Stomach (tissue), 8 donors: ENCODE measurements at regions not wholly inside any gene's neighbourhood (a gene's known extent, or its start where the extent isn't known, plus 50 kb on each side); places are given as distances from the start of the nearest gene placed in this dataset.

Experiments
- DNase-seq, 2 donors: peaks; one replicate each; pipeline versions ENCODE4 v3.0.0 to v3.0.0-alpha.2; 2013 to 2019
- H3K27ac ChIP-seq, 5 donors: fragments of 200-600 bp in 4 of 5; sonication (generic) in 4 of 5; one replicate each; pipeline ENCODE4 v1.5.1; 2013 to 2019; ENCODE audit warnings: mild to moderate bottlenecking in 1 of 5, moderate library complexity in 1 of 5
- H3K27me3 ChIP-seq, 3 donors: fragments of 200-600 bp; sonication (generic); one replicate each; pipeline ENCODE4 v1.5.1; 2017 to 2019; ENCODE audit warnings: mixed run types in 1 of 3
- H3K36me3 ChIP-seq, 4 donors: fragments of 200-600 bp; sonication (generic); 1 replicate in 3 of 4; 2 replicates in 1 of 4; pipeline ENCODE4 v1.5.1; 2016 to 2019
- H3K4me1 ChIP-seq, 4 donors: fragments of 200-600 bp; sonication (generic); one replicate each; pipeline ENCODE4 v1.5.1; 2016 to 2019
- H3K4me3 ChIP-seq, 4 donors: fragments of 200-600 bp; sonication (generic) in 3 of 4; one replicate each; pipeline ENCODE4 v1.5.1; 2016 to 2019; ENCODE audit warnings: mild to moderate bottlenecking in 1 of 4
- H3K9me3 ChIP-seq, 4 donors: fragments of 200-600 bp; sonication (generic); one replicate each; pipeline ENCODE4 v1.5.1; 2016 to 2019
- EP300 ChIP-seq: sonication (generic); formaldehyde crosslinking; IDR thresholded peaks from one replicate; pipeline ENCODE4 v1.6.1; 2017; ENCODE audit warnings: antibody characterized with exemption
- POLR2A ChIP-seq, 4 donors: fragments of 450-650 bp; IDR thresholded peaks; one replicate each; pipeline ENCODE4 v1.6.1; 2016; ENCODE audit warnings: antibody characterized with exemption in 4 of 4, control low read depth in 2 of 4, mild to moderate bottlenecking in 1 of 4, moderate library complexity in 1 of 4
- POLR2AphosphoS5 ChIP-seq, 3 donors: sonication (generic); formaldehyde crosslinking; IDR thresholded peaks; one replicate each; pipeline ENCODE4 v1.6.1; 2016; ENCODE audit warnings: antibody characterized with exemption in 3 of 3
- WGBS, 5 donors: extraction: QIAGEN DNeasy Blood & Tissue Kit in 3 of 5; methylation state at CpG; one replicate each; pipeline versions ENCODE4 v1.1.5 to v1.1.7; 2013 to 2018; 5-methylcytosine and 5-hydroxymethylcytosine counted together
- intact Hi-C: fragments of 100-400 bp; cut with DNase I; formaldehyde crosslinking; loops from one replicate; pipeline ENCODE4 v1.15.1; 2023; ENCODE audit warnings: low total_unique reads
- TF ChIP-seq, protein P1 (sequence below), 7 experiments: fragments of 450-650 bp in 4 of 7; fragments of 200-600 bp in 3 of 7; sonication (generic) in 3 of 7; IDR thresholded peaks; one replicate each; pipeline ENCODE4 v1.5.1; 2016 to 2019; ENCODE audit warnings: antibody characterized with exemption in 7 of 7, control low read depth in 2 of 7, mild to moderate bottlenecking in 1 of 7
- donor health status: healthy with polysubstance abuse.
- donor health status: Bipolar disorder and iron deficiency.
- donor health status: healthy.

DNA sequence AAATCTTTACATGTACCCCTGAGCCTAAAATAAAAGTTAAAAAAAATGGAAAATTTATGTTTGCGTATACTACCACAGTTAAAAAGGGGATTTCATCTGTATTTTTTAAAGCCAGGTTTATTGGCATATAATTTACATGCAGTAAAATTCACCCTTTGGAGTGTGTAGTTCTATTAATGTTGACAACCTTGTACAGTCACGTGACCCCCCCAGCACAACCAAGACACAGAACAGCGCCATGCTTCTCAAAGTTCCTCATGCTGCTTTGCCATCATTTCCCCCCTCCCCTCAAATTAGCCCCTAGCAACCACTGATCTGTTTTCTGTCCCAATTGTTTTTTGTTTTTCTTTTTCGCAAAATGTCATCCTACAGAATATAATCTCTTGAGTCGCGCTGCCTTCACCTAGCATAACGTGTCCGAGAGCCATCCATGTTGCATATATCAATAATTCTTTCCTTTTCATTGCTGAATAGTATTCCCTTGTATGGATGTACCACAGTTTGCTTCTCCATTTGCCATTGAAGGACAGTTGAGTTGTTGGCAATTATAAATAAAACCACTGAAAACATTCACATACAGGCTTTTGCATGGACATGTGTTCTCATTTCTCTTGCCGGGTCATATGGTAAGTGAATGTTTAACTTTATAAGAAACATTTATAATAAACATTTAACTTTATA is 105.3 kb downstream of the LHX2 start:
- no peaks in the 10 kb centered on the region for H3K4me1 ChIP-seq
- H3K36me3 ChIP-seq, result no peaks in the 10 kb centered on the region
- no peak overlapping the region for H3K4me3 ChIP-seq
- peaks cover 0 to 23% (median 12%) of the 10 kb centered on the region in 4 donors for H3K9me3 ChIP-seq
- TF ChIP-seq, protein P1, sequence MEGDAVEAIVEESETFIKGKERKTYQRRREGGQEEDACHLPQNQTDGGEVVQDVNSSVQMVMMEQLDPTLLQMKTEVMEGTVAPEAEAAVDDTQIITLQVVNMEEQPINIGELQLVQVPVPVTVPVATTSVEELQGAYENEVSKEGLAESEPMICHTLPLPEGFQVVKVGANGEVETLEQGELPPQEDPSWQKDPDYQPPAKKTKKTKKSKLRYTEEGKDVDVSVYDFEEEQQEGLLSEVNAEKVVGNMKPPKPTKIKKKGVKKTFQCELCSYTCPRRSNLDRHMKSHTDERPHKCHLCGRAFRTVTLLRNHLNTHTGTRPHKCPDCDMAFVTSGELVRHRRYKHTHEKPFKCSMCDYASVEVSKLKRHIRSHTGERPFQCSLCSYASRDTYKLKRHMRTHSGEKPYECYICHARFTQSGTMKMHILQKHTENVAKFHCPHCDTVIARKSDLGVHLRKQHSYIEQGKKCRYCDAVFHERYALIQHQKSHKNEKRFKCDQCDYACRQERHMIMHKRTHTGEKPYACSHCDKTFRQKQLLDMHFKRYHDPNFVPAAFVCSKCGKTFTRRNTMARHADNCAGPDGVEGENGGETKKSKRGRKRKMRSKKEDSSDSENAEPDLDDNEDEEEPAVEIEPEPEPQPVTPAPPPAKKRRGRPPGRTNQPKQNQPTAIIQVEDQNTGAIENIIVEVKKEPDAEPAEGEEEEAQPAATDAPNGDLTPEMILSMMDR (IDR thresholded peaks at IDR 0.05), result no peak
- TF ChIP-seq POLR2A (IDR thresholded peaks at IDR 0.05), result no peak
- no peak for TF ChIP-seq POLR2AphosphoS5 (IDR thresholded peaks at IDR 0.05)
- no peak for TF ChIP-seq EP300
- intact Hi-C loops, result no loop called here
- H3K27ac ChIP-seq, result no peak overlapping the region
- 85 to 93% (median 87%) methylated on average over 9 of the region's 9 CpGs for WGBS, 5 donors
- peaks cover 0 to 34% (median 4%) of the 10 kb centered on the region in 3 donors for H3K27me3 ChIP-seq
- DNase-seq, result no peak

DNA sequence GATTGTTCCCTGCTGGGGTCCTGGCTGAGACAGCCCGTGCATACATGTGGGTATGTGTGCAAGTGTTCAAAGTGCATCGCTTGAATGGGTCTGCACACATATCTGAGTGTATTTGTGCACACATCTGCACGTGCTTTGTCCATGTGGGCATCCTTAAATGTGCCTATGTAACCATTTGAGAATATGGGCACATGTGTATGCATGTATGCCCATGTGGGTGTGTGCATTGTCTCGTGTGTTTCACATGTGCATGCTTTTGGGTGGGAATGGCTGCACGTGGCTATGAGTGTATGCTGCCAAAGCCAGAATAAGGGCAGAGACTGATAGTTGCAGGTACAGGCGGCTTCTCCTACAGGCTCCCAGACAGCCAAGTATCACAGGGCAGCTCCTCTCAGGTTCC is 107.3 kb downstream of the LHX2 start:
- no peak overlapping the region for H3K27ac ChIP-seq
- H3K4me3 ChIP-seq, result no peak overlapping the region
- TF ChIP-seq EP300 (no peak), POLR2AphosphoS5 (IDR thresholded peaks at IDR 0.05) (no peak), POLR2A (IDR thresholded peaks at IDR 0.05) (no peak)
- TF ChIP-seq, protein P1 (IDR thresholded peaks at IDR 0.05), result no peak
- DNase-seq, result no peak
- WGBS, 5 donors, result 58 to 69% (median 67%) methylated on average over 6 of the region's 6 CpGs
- H3K27me3 ChIP-seq, result peaks cover 0 to 31% (median 4%) of the 10 kb centered on the region in 3 donors
- intact Hi-C loops, result no loop called here
- H3K9me3 ChIP-seq, result peaks cover 0 to 31% (median 14%) of the 10 kb centered on the region in 4 donors
- H3K4me1 ChIP-seq, result no peaks in the 10 kb centered on the region
- no peaks in the 10 kb centered on the region for H3K36me3 ChIP-seq

DNA sequence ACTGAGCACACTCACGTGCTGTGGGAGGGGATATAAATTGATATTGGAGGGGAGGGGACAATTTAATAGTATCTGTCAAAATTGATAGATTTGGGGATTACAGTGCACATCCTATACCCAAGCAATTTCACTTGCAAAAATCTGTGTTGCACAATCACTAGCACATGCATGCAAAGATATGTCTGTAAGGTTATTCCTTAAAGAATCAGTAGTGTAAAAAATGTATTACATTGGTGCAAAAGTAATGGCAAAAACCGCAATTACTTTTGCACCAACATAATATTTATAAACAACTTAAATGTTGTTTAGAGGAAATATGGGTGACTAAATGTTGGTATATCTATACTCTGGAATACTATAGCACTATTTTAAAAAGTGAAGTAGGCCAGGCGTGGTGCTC is 108.7 kb downstream of the LHX2 start:
- H3K9me3 ChIP-seq, result peaks cover 0 to 31% (median 14%) of the 10 kb centered on the region in 4 donors
- no peak for DNase-seq
- peaks cover 0 to 30% (median 4%) of the 10 kb centered on the region in 3 donors for H3K27me3 ChIP-seq
- H3K27ac ChIP-seq, result no peak overlapping the region
- H3K4me3 ChIP-seq, result no peak overlapping the region
- no peaks in the 10 kb centered on the region for H3K36me3 ChIP-seq
- WGBS, 5 donors, result 66 to 70% (median 67%) methylated on average over 3 of the region's 3 CpGs
- intact Hi-C loops, result loop anchor here (10.0 kb wide), 1 partner anchor 205 kb away; no protein-coding TSS in a partner anchor
- TF ChIP-seq, protein P1 (IDR thresholded peaks at IDR 0.05), result no peak
- TF ChIP-seq EP300, result no peak
- TF ChIP-seq POLR2AphosphoS5 (IDR thresholded peaks at IDR 0.05), result no peak
- no peak for TF ChIP-seq POLR2A (IDR thresholded peaks at IDR 0.05)
- no peaks in the 10 kb centered on the region for H3K4me1 ChIP-seq

DNA sequence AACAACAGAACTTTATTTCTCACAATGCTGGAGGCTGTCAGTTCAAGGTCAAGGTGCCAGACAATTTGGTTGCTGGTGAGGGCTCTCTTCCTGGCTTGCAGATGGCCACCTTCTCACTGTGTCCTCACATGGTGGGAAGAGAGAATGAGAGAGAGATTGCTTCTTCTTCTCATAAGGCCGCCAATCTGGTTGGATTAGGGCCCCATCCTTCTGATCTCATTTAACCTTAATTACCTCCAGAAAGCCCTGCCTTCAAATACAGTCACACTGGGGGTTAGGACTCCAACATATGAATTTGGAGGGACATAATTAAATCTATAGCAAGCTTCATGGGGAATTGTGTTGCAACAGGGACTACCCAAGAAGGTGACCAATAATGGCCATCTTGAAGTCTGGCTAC is 110.2 kb downstream of the LHX2 start:
- 69 to 93% (median 88%) methylated on average over 1 of the region's 1 CpG for WGBS, 5 donors
- H3K27me3 ChIP-seq, result peaks cover 0 to 39% (median 4%) of the 10 kb centered on the region in 3 donors
- intact Hi-C loops, result loop anchor here (10.0 kb wide), 1 partner anchor 203 kb away; no protein-coding TSS in a partner anchor

More for the DNA sequence above, 110.2 kb downstream of the LHX2 start:
- no peaks in the 10 kb centered on the region for H3K36me3 ChIP-seq
- H3K4me1 ChIP-seq, result peaks cover 0 to 2% (median under 1%) of the 10 kb centered on the region in 4 donors
- no peak for DNase-seq
- no peak for TF ChIP-seq POLR2AphosphoS5 (IDR thresholded peaks at IDR 0.05)
- no peak for TF ChIP-seq POLR2A (IDR thresholded peaks at IDR 0.05)
- TF ChIP-seq EP300, result no peak
- TF ChIP-seq, protein P1 (IDR thresholded peaks at IDR 0.05), result no peak
- no peak overlapping the region for H3K27ac ChIP-seq
- no peak overlapping the region for H3K4me3 ChIP-seq
- H3K9me3 ChIP-seq, result peaks cover 0 to 21% (median 12%) of the 10 kb centered on the region in 4 donors
